ENCODE measurements at regions not wholly inside any gene's neighbourhood (a gene's known extent, or its start where the extent isn't known, plus 50 kb on each side); places are given as distances from the start of the nearest gene placed in this dataset.

DNA sequence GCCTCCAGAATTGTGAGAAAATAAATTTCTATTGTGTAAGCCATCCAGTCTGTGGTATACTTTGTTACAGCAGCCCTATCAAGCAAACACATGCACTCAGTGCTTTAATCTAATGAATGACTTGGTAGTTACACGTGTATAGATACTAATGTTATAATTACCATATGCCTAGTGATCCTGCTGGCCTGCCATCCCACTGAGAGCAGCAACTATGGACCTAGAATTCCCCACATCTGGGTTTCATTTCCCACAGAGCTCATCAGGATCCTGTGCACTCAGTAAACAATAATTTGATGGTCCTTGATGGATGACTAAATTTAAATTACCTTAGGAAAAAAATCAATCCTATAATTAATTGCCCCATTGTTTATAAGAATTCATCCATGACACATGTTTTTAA lies 86.5 kb upstream of the RGS1 start:
- no peaks in the 10 kb centered on the region for H3K9me3 ChIP-seq
- H3K36me3 ChIP-seq = no peaks in the 10 kb centered on the region
- DNase-seq = no peak
- WGBS, 2 donors = 18 to 24% methylated on average over 1 of the region's 1 CpG
- H3K27me3 ChIP-seq = no peaks in the 10 kb centered on the region
- H3K4me1 ChIP-seq = peaks cover 5 to 33% (median 6%) of the 10 kb centered on the region in 3 donors
- H3K27ac ChIP-seq = peak overlapping the region in 3 of 4 donors; percentile 68 to 78 (median 75)
- TF ChIP-seq CTCF (IDR thresholded peaks at IDR 0.05) = no peak
- no peak for TF ChIP-seq POLR2A (IDR thresholded peaks at IDR 0.05)
- intact Hi-C loops (cut with DNase I) = no loop called here
- no peak overlapping the region for H3K4me3 ChIP-seq

GRCh38 chr1:192489748-192490147 lies 85.8 kb upstream of the RGS1 start:
- WGBS, 2 donors = 19 to 21% methylated on average over 2 of the region's 2 CpGs
- Histone ChIP-seq H3K4me1 (peaks cover 5 to 33% (median 6%) of the 10 kb centered on the region in 3 donors), H3K4me3 (no peak overlapping the region), H3K9me3 (no peaks in the 10 kb centered on the region), H3K27ac (peak overlapping the region; percentile 30 to 75 (median 61)), H3K27me3 (no peaks in the 10 kb centered on the region), H3K36me3 (no peaks in the 10 kb centered on the region)
- intact Hi-C loops (cut with DNase I) = no loop called here
- DNase-seq = no peak
- no peak for TF ChIP-seq CTCF (IDR thresholded peaks at IDR 0.05)

GRCh38 chr1:192491804-192492554 lies 83.6 kb upstream of the RGS1 start:
- H3K27me3 ChIP-seq = no peaks in the 10 kb centered on the region
- H3K4me1 ChIP-seq = peaks cover 5 to 22% (median 6%) of the 10 kb centered on the region in 3 donors
- WGBS, 2 donors = 80 to 82% methylated on average over 2 of the region's 2 CpGs
- no peaks in the 10 kb centered on the region for H3K9me3 ChIP-seq
- no peak overlapping the region for H3K4me3 ChIP-seq
- H3K36me3 ChIP-seq = no peaks in the 10 kb centered on the region
- H3K27ac ChIP-seq = peak overlapping the region in 2 of 4 donors; percentile 45 to 75
- intact Hi-C loops (cut with DNase I) = no loop called here
- TF ChIP-seq CTCF (IDR thresholded peaks at IDR 0.05) = no peak
- TF ChIP-seq POLR2A (IDR thresholded peaks at IDR 0.05) = no peak
- no peak for DNase-seq

DNA sequence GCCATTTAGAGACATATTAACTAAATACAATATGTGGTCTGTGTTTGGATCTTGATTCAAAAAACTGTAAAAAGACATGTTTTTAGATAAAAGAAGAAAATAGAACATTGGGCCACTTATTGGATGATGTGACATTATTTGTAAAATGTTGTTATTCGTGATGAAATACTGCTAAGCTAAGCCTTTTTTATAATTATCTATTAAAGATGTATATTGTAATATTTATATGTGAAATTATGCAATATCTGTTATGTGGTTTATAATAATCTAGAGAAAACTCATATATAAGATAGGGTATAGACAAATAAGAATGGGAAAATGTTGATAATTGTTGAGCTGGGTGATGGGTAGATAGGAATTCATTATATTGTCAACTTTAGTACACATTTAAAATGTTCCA lies 82.0 kb upstream of the RGS1 start:
- intact Hi-C loops (cut with DNase I) = no loop called here
- no peaks in the 10 kb centered on the region for H3K27me3 ChIP-seq

More for the DNA sequence above, 82.0 kb upstream of the RGS1 start:
- TF ChIP-seq CTCF (IDR thresholded peaks at IDR 0.05) (no peak), POLR2A (IDR thresholded peaks at IDR 0.05) (no peak)
- H3K4me3 ChIP-seq = no peak overlapping the region
- no peaks in the 10 kb centered on the region for H3K9me3 ChIP-seq
- peaks cover 5 to 20% (median 6%) of the 10 kb centered on the region in 3 donors for H3K4me1 ChIP-seq
- no peak for DNase-seq
- H3K27ac ChIP-seq = no peak overlapping the region
- WGBS, 2 donors = 89 to 95% methylated on average over 1 of the region's 1 CpG
- no peaks in the 10 kb centered on the region for H3K36me3 ChIP-seq

Data from esophagus squamous epithelium (tissue), 5 donors.